ENCODE measurements at regions not wholly inside any gene's neighbourhood (a gene's known extent, or its start where the extent isn't known, plus 50 kb on each side); places are given as distances from the start of the nearest gene placed in this dataset.

- TF ChIP-seq CTCF (conservative IDR thresholded peaks at IDR 0.05; ENCODE audit: low read depth, low read length) (no peak), CHD1 (IDR thresholded peaks at IDR 0.05; ENCODE audit: low read depth, low read length) (no peak), POLR2A (IDR thresholded peaks at IDR 0.05; ENCODE audit: low read depth, low read length) (no peak), CEBPB (IDR thresholded peaks at IDR 0.05; ENCODE audit: low read depth, low read length) (no peak), MXI1 (IDR thresholded peaks at IDR 0.05; ENCODE audit: borderline replicate concordance, low read depth, low read length) (no peak), ELK1 (IDR thresholded peaks at IDR 0.05; ENCODE audit: borderline replicate concordance, low read depth, low read length) (no peak), SMC3 (IDR thresholded peaks at IDR 0.05; ENCODE audit: low read depth, low read length) (no peak), USF2 (IDR thresholded peaks at IDR 0.05; ENCODE audit: low read depth, low read length) (no peak), BHLHE40 (IDR thresholded peaks at IDR 0.05; ENCODE audit: low read depth, low read length) (no peak)
These were observed 889.1 kb downstream of the TAF11L14 start for GRCh38 chr5:18523380-18523779.

All from IMR-90 (cell line).